ENCODE measurements at regions not wholly inside any gene's neighbourhood (a gene's known extent, or its start where the extent isn't known, plus 50 kb on each side); places are given as distances from the start of the nearest gene placed in this dataset.
"Not testable (repeated sequence)": the region's sequence is repeated elsewhere in the genome, so short reads cannot be mapped to it uniquely, and the experiment has no call there.

GRCh38 chr4:179352221-179352620 is 1910.0 kb upstream of the AGA start:
- no peak for ATAC-seq

GRCh38 chr4:179353786-179354185 is 1911.5 kb upstream of the AGA start:
- no peak for ATAC-seq

- ATAC-seq = no peak
Measured at GRCh38 chr4:179361978-179362486, 1919.8 kb upstream of the AGA start.

GRCh38 chr4:179365932-179366331 is 1923.7 kb upstream of the AGA start:
- not testable (repeated sequence) for ATAC-seq

GRCh38 chr4:179372242-179372641 is 1930.0 kb upstream of the AGA start:
- no peak for ATAC-seq

- ATAC-seq = no peak
Measured at GRCh38 chr4:179372746-179373145, 1930.5 kb upstream of the AGA start.

GRCh38 chr4:179378847-179379246 is 1936.6 kb upstream of the AGA start:
- not testable (repeated sequence) for ATAC-seq

- ATAC-seq = no peak
Measured at GRCh38 chr4:179392787-179393186, 1950.5 kb upstream of the AGA start.

GRCh38 chr4:179398414-179398813 is 1956.2 kb upstream of the AGA start:
- no peak for ATAC-seq

- no peak for ATAC-seq
Measured at GRCh38 chr4:179399054-179399782, 1957.0 kb upstream of the AGA start.

- no peak for ATAC-seq
Measured at GRCh38 chr4:179415037-179415846, 1973.0 kb upstream of the AGA start.

- no peak for ATAC-seq
Measured at GRCh38 chr4:179415847-179416223, 1973.6 kb upstream of the AGA start.

- no peak for ATAC-seq
Measured at GRCh38 chr4:179417357-179417756, 1975.1 kb upstream of the AGA start.

GRCh38 chr4:179437962-179438361 is 1995.7 kb upstream of the AGA start:
- no peak for ATAC-seq

GRCh38 chr4:179441596-179441995 is 1999.4 kb upstream of the AGA start:
- ATAC-seq = no peak

- ATAC-seq = no peak
Measured at GRCh38 chr4:179447308-179447707, 2005.1 kb upstream of the AGA start.

- ATAC-seq = no peak
Measured at GRCh38 chr4:179465131-179465797, 2023.0 kb upstream of the AGA start.

- no peak for ATAC-seq
Measured at GRCh38 chr4:179467878-179468277, 2025.6 kb upstream of the AGA start.

- no peak for ATAC-seq
Measured at GRCh38 chr4:179472164-179472563, 2029.9 kb upstream of the AGA start.

- ATAC-seq = no peak
Measured at GRCh38 chr4:179478608-179479007, 2036.4 kb upstream of the AGA start.

- ATAC-seq = no peak
Measured at GRCh38 chr4:179485781-179486180, 2043.5 kb upstream of the AGA start.

- no peak for ATAC-seq
Measured at GRCh38 chr4:179486570-179487335, 2044.5 kb upstream of the AGA start.

Data from activated CD4-positive, CD25-positive, alpha-beta regulatory T cell treated with anti-CD3 and anti-CD28 coated beads, Interleukin-2, amount 50 U/mL, for 24 hours (primary cell).